ENCODE measurements at regions not wholly inside any gene's neighbourhood (a gene's known extent, or its start where the extent isn't known, plus 50 kb on each side); places are given as distances from the start of the nearest gene placed in this dataset.

DNA sequence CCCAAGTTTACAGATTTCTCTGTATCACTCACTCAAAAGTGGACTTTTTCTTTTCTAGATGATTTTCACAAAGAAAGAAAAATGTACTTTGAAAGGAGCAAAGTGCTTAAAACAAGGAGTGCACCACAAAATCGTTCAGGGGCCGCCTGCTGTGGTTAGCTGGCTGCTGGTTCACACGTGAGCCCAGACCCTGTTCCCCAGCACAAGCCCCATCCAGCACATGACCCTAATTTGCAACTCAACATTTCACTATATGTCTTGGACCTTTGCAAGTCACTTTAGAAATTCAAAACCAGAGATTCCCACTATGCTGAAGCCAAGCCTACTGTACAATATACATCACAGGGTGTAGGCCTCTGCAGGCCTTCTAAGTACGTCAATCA lies 95.5 kb upstream of the NHSL1 start:
- H3K27ac ChIP-seq (ENCODE audit: low read depth, low read length): peak overlapping the region; percentile 97
- no peaks in the 10 kb centered on the region for H3K9me3 ChIP-seq (ENCODE audit: control insufficient read depth, insufficient read depth, low read length)
- H3K27me3 ChIP-seq (ENCODE audit: control insufficient read depth, insufficient read depth, low read length): no peaks in the 10 kb centered on the region
- H3K4me3 ChIP-seq (ENCODE audit: low read depth, low read length): 0 out of 2 replicates have a peak overlapping the region, but pooled peaks have one; percentile 42
- no peaks in the 10 kb centered on the region for H3K36me3 ChIP-seq (ENCODE audit: control insufficient read depth, insufficient read depth, low read length)
- peaks cover 43% of the 10 kb centered on the region for H3K4me1 ChIP-seq (ENCODE audit: control insufficient read depth, insufficient read depth, low read length)
- no peak overlapping the region for H3K9ac ChIP-seq (ENCODE audit: low read depth, low read length)

- peaks cover 40% of the 10 kb centered on the region for H3K4me1 ChIP-seq (ENCODE audit: control insufficient read depth, insufficient read depth, low read length)
Measured at GRCh38 chr6:138596126-138596525, 96.8 kb upstream of the NHSL1 start.

DNA sequence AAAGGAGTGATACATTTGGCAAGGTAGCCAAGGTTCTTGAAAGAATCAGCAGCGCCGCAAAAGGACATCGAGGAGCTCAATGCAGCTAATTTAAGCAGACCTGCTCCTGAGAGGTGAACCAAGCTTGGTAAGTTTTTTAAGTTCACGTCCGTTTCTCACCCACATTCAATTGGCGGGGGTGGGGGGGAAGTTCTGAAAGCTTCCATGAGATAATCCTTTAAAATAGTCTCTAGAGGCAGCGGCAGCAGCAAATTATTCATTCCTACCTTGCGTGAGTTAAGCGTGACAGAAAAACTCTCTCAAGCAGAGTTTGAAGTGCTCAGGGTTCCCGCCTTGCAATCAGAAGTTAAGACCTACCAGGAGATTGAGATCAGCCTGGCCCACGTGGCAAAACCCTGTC lies 97.3 kb upstream of the NHSL1 start:
- H3K27me3 ChIP-seq (ENCODE audit: control insufficient read depth, insufficient read depth, low read length): no peaks in the 10 kb centered on the region
- H3K9ac ChIP-seq (ENCODE audit: low read depth, low read length): no peak overlapping the region
- no peak overlapping the region for H3K4me3 ChIP-seq (ENCODE audit: low read depth, low read length)
- peak overlapping the region; percentile 31 for H3K27ac ChIP-seq (ENCODE audit: low read depth, low read length)
- H3K9me3 ChIP-seq (ENCODE audit: control insufficient read depth, insufficient read depth, low read length): no peaks in the 10 kb centered on the region
- no peaks in the 10 kb centered on the region for H3K36me3 ChIP-seq (ENCODE audit: control insufficient read depth, insufficient read depth, low read length)
- H3K4me1 ChIP-seq (ENCODE audit: control insufficient read depth, insufficient read depth, low read length): peaks cover 40% of the 10 kb centered on the region

More at GRCh38 chr6:138596126-138596525, 96.8 kb upstream of the NHSL1 start:
- Histone ChIP-seq H3K9ac (ENCODE audit: low read depth, low read length) (no peak overlapping the region), H3K4me3 (ENCODE audit: low read depth, low read length) (no peak overlapping the region), H3K27me3 (ENCODE audit: control insufficient read depth, insufficient read depth, low read length) (no peaks in the 10 kb centered on the region), H3K36me3 (ENCODE audit: control insufficient read depth, insufficient read depth, low read length) (no peaks in the 10 kb centered on the region), H3K9me3 (ENCODE audit: control insufficient read depth, insufficient read depth, low read length) (no peaks in the 10 kb centered on the region), H3K27ac (ENCODE audit: low read depth, low read length) (peak overlapping the region; percentile 31)

GRCh38 chr6:138597336-138597735 lies 98.0 kb upstream of the NHSL1 start:
- H3K9ac ChIP-seq (ENCODE audit: low read depth, low read length): no peak overlapping the region
- H3K4me3 ChIP-seq (ENCODE audit: low read depth, low read length): no peak overlapping the region

GRCh38 chr6:138598562-138599173 lies 99.4 kb upstream of the NHSL1 start:
- Histone ChIP-seq H3K4me3 (ENCODE audit: low read depth, low read length) (no peak overlapping the region), H3K27me3 (ENCODE audit: control insufficient read depth, insufficient read depth, low read length) (no peaks in the 10 kb centered on the region), H3K9ac (ENCODE audit: low read depth, low read length) (no peak overlapping the region), H3K27ac (ENCODE audit: low read depth, low read length) (no peak overlapping the region), H3K4me1 (ENCODE audit: control insufficient read depth, insufficient read depth, low read length) (peaks cover 34% of the 10 kb centered on the region), H3K9me3 (ENCODE audit: control insufficient read depth, insufficient read depth, low read length) (no peaks in the 10 kb centered on the region), H3K36me3 (ENCODE audit: control insufficient read depth, insufficient read depth, low read length) (no peaks in the 10 kb centered on the region)

More at GRCh38 chr6:138597336-138597735, 98.0 kb upstream of the NHSL1 start:
- peaks cover 42% of the 10 kb centered on the region for H3K4me1 ChIP-seq (ENCODE audit: control insufficient read depth, insufficient read depth, low read length)
- H3K9me3 ChIP-seq (ENCODE audit: control insufficient read depth, insufficient read depth, low read length): no peaks in the 10 kb centered on the region
- H3K27ac ChIP-seq (ENCODE audit: low read depth, low read length): no peak overlapping the region
- no peaks in the 10 kb centered on the region for H3K36me3 ChIP-seq (ENCODE audit: control insufficient read depth, insufficient read depth, low read length)
- no peaks in the 10 kb centered on the region for H3K27me3 ChIP-seq (ENCODE audit: control insufficient read depth, insufficient read depth, low read length)

DNA sequence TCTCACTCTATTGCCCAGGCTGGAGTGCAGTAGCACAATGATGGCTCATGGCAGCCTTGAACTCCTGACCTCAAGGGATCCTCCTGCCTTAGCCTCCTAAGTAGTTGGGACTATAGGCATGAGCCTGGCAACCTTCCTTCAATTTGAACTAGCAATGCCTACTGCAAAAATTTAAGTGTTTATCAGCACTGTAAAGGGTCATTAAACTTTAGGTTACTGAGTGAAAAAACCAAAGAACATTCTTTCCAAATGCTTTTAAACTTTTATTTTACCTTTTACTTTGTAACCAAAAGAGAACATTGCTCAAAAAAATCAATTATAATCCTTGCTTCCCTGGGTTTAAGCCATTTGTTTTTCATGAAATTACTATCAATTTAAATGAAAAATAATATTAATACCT lies 101.0 kb upstream of the NHSL1 start:
- H3K4me3 ChIP-seq (ENCODE audit: low read depth, low read length): no peak overlapping the region
- H3K27me3 ChIP-seq (ENCODE audit: control insufficient read depth, insufficient read depth, low read length): no peaks in the 10 kb centered on the region
- no peaks in the 10 kb centered on the region for H3K36me3 ChIP-seq (ENCODE audit: control insufficient read depth, insufficient read depth, low read length)
- H3K4me1 ChIP-seq (ENCODE audit: control insufficient read depth, insufficient read depth, low read length): peaks cover 18% of the 10 kb centered on the region
- H3K9me3 ChIP-seq (ENCODE audit: control insufficient read depth, insufficient read depth, low read length): no peaks in the 10 kb centered on the region
- no peak overlapping the region for H3K27ac ChIP-seq (ENCODE audit: low read depth, low read length)
- no peak overlapping the region for H3K9ac ChIP-seq (ENCODE audit: low read depth, low read length)

GRCh38 chr6:138600726-138601125 lies 101.4 kb upstream of the NHSL1 start:
- no peak overlapping the region for H3K9ac ChIP-seq (ENCODE audit: low read depth, low read length)
- no peaks in the 10 kb centered on the region for H3K36me3 ChIP-seq (ENCODE audit: control insufficient read depth, insufficient read depth, low read length)
- no peaks in the 10 kb centered on the region for H3K9me3 ChIP-seq (ENCODE audit: control insufficient read depth, insufficient read depth, low read length)
- H3K27me3 ChIP-seq (ENCODE audit: control insufficient read depth, insufficient read depth, low read length): no peaks in the 10 kb centered on the region
- no peak overlapping the region for H3K27ac ChIP-seq (ENCODE audit: low read depth, low read length)
- peaks cover 16% of the 10 kb centered on the region for H3K4me1 ChIP-seq (ENCODE audit: control insufficient read depth, insufficient read depth, low read length)
- H3K4me3 ChIP-seq (ENCODE audit: low read depth, low read length): no peak overlapping the region

- Histone ChIP-seq H3K4me3 (ENCODE audit: low read depth, low read length) (no peak overlapping the region), H3K36me3 (ENCODE audit: control insufficient read depth, insufficient read depth, low read length) (no peaks in the 10 kb centered on the region), H3K9me3 (ENCODE audit: control insufficient read depth, insufficient read depth, low read length) (no peaks in the 10 kb centered on the region), H3K27me3 (ENCODE audit: control insufficient read depth, insufficient read depth, low read length) (no peaks in the 10 kb centered on the region), H3K9ac (ENCODE audit: low read depth, low read length) (no peak overlapping the region), H3K27ac (ENCODE audit: low read depth, low read length) (no peak overlapping the region), H3K4me1 (ENCODE audit: control insufficient read depth, insufficient read depth, low read length) (peaks cover 15% of the 10 kb centered on the region)
Measured at GRCh38 chr6:138601128-138601527, 101.8 kb upstream of the NHSL1 start.

GRCh38 chr6:138605958-138606357 lies 106.7 kb upstream of the NHSL1 start:
- Histone ChIP-seq H3K9ac (ENCODE audit: low read depth, low read length) (no peak overlapping the region), H3K36me3 (ENCODE audit: control insufficient read depth, insufficient read depth, low read length) (no peaks in the 10 kb centered on the region), H3K9me3 (ENCODE audit: control insufficient read depth, insufficient read depth, low read length) (no peaks in the 10 kb centered on the region), H3K4me1 (ENCODE audit: control insufficient read depth, insufficient read depth, low read length) (peaks cover 11% of the 10 kb centered on the region), H3K27me3 (ENCODE audit: control insufficient read depth, insufficient read depth, low read length) (no peaks in the 10 kb centered on the region), H3K27ac (ENCODE audit: low read depth, low read length) (no peak overlapping the region), H3K4me3 (ENCODE audit: low read depth, low read length) (no peak overlapping the region)

GRCh38 chr6:138607478-138608433 lies 108.5 kb upstream of the NHSL1 start:
- Histone ChIP-seq H3K9ac (ENCODE audit: low read depth, low read length) (no peak overlapping the region), H3K27me3 (ENCODE audit: control insufficient read depth, insufficient read depth, low read length) (no peaks in the 10 kb centered on the region), H3K27ac (ENCODE audit: low read depth, low read length) (no peak overlapping the region), H3K36me3 (ENCODE audit: control insufficient read depth, insufficient read depth, low read length) (no peaks in the 10 kb centered on the region), H3K9me3 (ENCODE audit: control insufficient read depth, insufficient read depth, low read length) (no peaks in the 10 kb centered on the region), H3K4me3 (ENCODE audit: low read depth, low read length) (no peak overlapping the region), H3K4me1 (ENCODE audit: control insufficient read depth, insufficient read depth, low read length) (peaks cover 6% of the 10 kb centered on the region)

DNA sequence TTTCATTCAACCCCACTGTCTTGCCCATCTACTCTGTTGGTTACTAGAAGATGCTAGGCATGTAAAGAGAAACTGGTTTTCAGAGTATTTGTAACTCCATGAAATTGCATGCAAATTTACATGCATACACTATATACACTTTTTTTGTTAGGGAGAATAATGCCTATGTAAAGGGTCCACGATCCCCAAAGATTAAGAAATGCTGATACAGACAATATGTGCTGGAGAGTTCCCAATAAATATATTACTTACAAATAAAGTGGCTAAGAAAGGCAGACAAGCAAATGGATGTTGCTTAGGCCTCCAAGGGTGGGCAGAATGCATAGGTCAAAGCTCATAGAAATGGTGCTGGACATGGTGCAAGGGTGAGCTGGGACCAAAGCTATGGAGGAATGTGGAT lies 109.6 kb upstream of the NHSL1 start:
- Histone ChIP-seq H3K9ac (ENCODE audit: low read depth, low read length) (no peak overlapping the region), H3K4me3 (ENCODE audit: low read depth, low read length) (no peak overlapping the region), H3K27ac (ENCODE audit: low read depth, low read length) (no peak overlapping the region), H3K27me3 (ENCODE audit: control insufficient read depth, insufficient read depth, low read length) (no peaks in the 10 kb centered on the region), H3K4me1 (ENCODE audit: control insufficient read depth, insufficient read depth, low read length) (peaks cover 6% of the 10 kb centered on the region; the same call in 1 of the 2 replicates), H3K36me3 (ENCODE audit: control insufficient read depth, insufficient read depth, low read length) (no peaks in the 10 kb centered on the region), H3K9me3 (ENCODE audit: control insufficient read depth, insufficient read depth, low read length) (no peaks in the 10 kb centered on the region)
